B cell (primary cell): ENCODE measurements at regions not wholly inside any gene's neighbourhood (a gene's known extent, or its start where the extent isn't known, plus 50 kb on each side); places are given as distances from the start of the nearest gene placed in this dataset.

Experiments used
- CTCF ChIP-seq: fragments of 200-600 bp; IDR thresholded peaks from one replicate; pipeline ENCODE4 v1.8.0; 2022; ENCODE audit warnings: antibody characterized with exemption, mild to moderate bottlenecking
- EZH2 ChIP-seq: IDR thresholded peaks from 2 replicates; pipeline ENCODE4 v1.6.1; 2012; ENCODE audit warnings: borderline replicate concordance, low read depth, mild to moderate bottlenecking, moderate library complexity, low read length; ENCODE audit not compliant: insufficient read depth, poor library complexity, severe bottlenecking

GRCh38 chr12:65607401-65607841 lies 216.9 kb upstream of the HMGA2 start:
- TF ChIP-seq EZH2 (no peak), CTCF (no peak)
